HEK293T (cell line): ENCODE measurements at regions not wholly inside any gene's neighbourhood (a gene's known extent, or its start where the extent isn't known, plus 50 kb on each side); places are given as distances from the start of the nearest gene placed in this dataset.

Source experiments
- ARNT ChIP-seq: fragments of 450-650 bp; IDR thresholded peaks from 2 replicates; pipeline ENCODE4 v1.6.1; 2017; ENCODE audit warnings: mild to moderate bottlenecking
- FOXK2 ChIP-seq: fragments of 450-650 bp; IDR thresholded peaks from 2 replicates; pipeline ENCODE4 v1.6.1; 2016; ENCODE audit warnings: mild to moderate bottlenecking
- FOXM1 ChIP-seq: fragments of 450-650 bp; IDR thresholded peaks from 2 replicates; pipeline ENCODE4 v1.6.1; 2017; ENCODE audit warnings: mild to moderate bottlenecking, borderline replicate concordance
- HDGF ChIP-seq: fragments of 450-650 bp; IDR thresholded peaks from 2 replicates; pipeline ENCODE4 v1.6.1; 2017; ENCODE audit warnings: antibody characterized with exemption, borderline replicate concordance
- SP1 ChIP-seq: fragments of 450-650 bp; IDR thresholded peaks from 2 replicates; pipeline ENCODE4 v1.6.1; 2017
- SUZ12 ChIP-seq: fragments of 450-650 bp; IDR thresholded peaks from 2 replicates; pipeline ENCODE4 v1.6.1; 2016; ENCODE audit warnings: mild to moderate bottlenecking
- TARDBP ChIP-seq: fragments of 450-650 bp; IDR thresholded peaks from 2 replicates; pipeline ENCODE4 v1.6.1; 2016

DNA sequence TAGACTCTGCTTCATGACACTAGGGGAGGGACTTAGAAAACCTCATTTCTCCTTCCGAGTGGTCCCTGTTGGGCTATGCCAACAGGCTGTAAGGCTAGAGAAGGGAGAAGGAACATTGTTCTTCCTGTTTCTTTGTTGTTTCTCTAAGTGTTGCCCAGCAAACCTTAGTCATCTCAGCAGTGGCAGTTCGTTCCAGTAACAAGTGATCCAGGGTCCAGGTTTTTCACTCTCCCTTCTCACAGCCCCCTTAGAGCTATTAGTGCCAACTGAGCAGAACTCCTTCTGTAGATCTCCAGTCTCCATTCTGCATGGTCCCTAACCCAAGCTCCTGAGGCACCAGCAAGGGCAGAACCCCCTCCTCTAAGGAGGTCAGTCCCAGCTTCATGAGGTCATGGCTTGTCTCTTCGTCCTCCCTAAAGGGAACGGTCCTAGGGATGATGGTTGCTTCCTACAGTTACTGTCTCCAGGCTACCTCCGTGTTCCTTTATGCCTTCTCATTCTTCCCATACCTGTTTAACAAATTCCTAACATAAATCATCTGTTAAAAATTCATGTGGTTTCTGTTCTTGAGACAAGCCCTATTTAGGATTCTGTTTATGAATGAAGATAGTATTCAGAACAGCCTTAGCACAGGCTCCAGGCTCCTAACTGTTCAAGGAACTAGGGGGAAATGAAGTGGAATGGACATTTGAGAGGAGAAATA, 168.6 kb upstream of the UBASH3B start:
- TF ChIP-seq SUZ12 (no peak), SP1 (no peak), ARNT (no peak), FOXK2 (no peak), HDGF (no peak), FOXM1 (no peak), TARDBP (no peak)
